ENCODE measurements at regions not wholly inside any gene's neighbourhood (a gene's known extent, or its start where the extent isn't known, plus 50 kb on each side); places are given as distances from the start of the nearest gene placed in this dataset.

GRCh38 chr2:128392207-128392606 lies 73.5 kb upstream of the HS6ST1 start:
- Histone ChIP-seq H3K27me3 (no peaks in the 10 kb centered on the region), H3K27ac (no peak overlapping the region), H3K4me3 (replicated peaks in 1 of 3) (no peak overlapping the region), H3K36me3 (no peaks in the 10 kb centered on the region), H3K4me1 (peaks cover 9 to 11% of the 10 kb centered on the region in 2 donors), H3K9me3 (no peaks in the 10 kb centered on the region)
- TF ChIP-seq POLR2A (IDR thresholded peaks at IDR 0.05) (no peak), CTCF (IDR thresholded peaks at IDR 0.05) (no peak)
- WGBS, 2 donors: 92 to 94% methylated on average over 3 of the region's 3 CpGs
- no peak for DNase-seq
- intact Hi-C loops (cut with DNase I): no loop called here

DNA sequence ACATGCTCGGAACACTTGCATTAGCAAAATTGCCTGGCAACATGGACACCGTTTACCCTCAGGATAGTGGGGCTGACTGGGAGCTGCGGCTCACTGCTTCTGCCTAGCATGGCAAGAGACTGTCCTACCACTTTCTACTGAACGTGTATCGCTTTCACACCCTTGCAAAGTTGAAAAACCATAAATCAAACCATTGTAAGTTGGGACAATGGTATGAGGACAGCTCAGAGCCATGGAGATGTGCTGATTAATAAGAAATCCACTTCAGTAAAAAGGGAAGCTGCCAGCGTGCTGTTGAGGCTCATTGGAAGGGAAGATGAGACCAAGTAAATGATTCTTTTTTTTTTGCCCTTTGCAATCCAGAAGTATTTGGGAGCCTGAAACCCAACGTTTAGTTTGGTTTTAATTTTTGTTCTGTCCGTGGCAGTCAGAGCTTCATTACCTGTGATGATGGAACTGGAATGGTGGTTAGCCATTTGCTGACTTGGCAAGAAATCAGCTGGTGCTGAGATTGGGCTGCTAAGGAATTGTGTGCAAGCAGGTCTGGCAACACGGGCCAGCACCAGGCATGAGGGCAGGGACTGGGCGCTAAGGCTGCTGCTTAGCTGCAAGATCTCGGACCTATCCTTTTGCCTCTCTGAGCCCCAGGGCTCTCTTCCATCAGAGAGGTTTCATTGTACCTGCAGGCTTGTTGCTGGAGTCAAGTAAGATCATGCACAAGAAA lies 75.5 kb upstream of the HS6ST1 start:
- whole genome bisulfite sequencing, 2 donors: 78 to 90% methylated on average over 11 of the region's 11 CpGs
- intact Hi-C loops (cut with DNase I): no loop called here
- no peak for DNase-seq
- Histone ChIP-seq H3K4me1 (peaks cover 9 to 11% of the 10 kb centered on the region in 2 donors), H3K4me3 (replicated peaks in 1 of 3) (no peak overlapping the region), H3K27me3 (no peaks in the 10 kb centered on the region), H3K36me3 (no peaks in the 10 kb centered on the region), H3K9me3 (no peaks in the 10 kb centered on the region), H3K27ac (no peak overlapping the region)
- TF ChIP-seq POLR2A (IDR thresholded peaks at IDR 0.05) (no peak), CTCF (IDR thresholded peaks at IDR 0.05) (no peak)

GRCh38 chr2:128395196-128395595 lies 76.5 kb upstream of the HS6ST1 start:
- no peak for DNase-seq
- intact Hi-C loops (cut with DNase I): no loop called here
- WGBS, 2 donors: 87 to 90% methylated on average over 10 of the region's 10 CpGs
- Histone ChIP-seq H3K36me3 (no peaks in the 10 kb centered on the region), H3K27ac (no peak overlapping the region), H3K9me3 (no peaks in the 10 kb centered on the region), H3K4me3 (replicated peaks in 1 of 3) (no peak overlapping the region), H3K27me3 (no peaks in the 10 kb centered on the region), H3K4me1 (peaks cover 8 to 11% of the 10 kb centered on the region in 2 donors)
- no peak for TF ChIP-seq CTCF (IDR thresholded peaks at IDR 0.05)

DNA sequence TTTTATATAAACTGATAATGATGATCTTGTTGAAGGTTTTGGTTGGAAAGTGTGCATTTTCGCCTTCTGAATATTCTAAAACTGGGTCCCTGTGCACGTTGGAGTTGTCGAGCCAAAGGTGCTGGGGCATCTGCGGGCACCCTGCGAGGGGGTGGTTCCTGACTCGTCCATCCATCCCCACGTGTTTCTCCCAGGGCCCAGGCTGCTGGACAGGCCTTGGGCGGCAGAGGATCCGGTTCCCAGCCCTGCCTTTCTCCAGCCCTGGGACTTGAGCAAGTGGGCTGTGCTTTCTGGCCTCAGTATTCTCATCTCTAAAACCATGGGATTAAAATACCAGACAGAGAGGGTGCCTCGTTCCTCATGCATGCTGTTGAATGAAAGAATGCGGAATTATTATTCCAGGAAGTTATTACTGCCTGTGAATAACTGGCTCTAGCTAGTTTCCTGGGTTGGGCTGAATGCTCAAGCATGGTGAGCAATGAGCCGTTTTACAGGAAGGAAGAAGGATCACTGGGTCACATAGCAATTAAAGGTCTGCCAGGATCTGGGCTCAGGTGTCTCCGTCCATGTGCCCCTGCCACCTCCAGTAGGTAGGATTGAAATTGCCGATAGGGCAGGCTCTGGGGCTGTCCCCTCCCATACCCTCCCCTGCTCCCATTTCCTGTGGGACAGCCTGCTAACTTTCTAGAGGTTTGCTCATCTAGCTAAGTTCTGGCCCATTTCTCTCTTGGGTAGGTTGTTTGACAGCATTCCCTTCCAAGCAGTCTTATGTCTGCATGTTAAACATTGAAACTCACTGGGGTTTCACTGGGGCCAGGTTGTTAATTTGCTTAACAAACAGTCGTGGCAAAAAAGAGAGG lies 77.2 kb upstream of the HS6ST1 start:
- no peaks in the 10 kb centered on the region for H3K27me3 ChIP-seq
- WGBS, 2 donors: 61 to 66% methylated on average over 14 to 15 of the region's 15 CpGs
- H3K4me1 ChIP-seq: peaks cover 7 to 11% of the 10 kb centered on the region in 2 donors
- H3K36me3 ChIP-seq: no peaks in the 10 kb centered on the region
- intact Hi-C loops (cut with DNase I): no loop called here
- DNase-seq: peak; percentile 19 to 48
- no peak overlapping the region for H3K4me3 ChIP-seq (replicated peaks in 1 of 3)
- peak in 1 of 2 donors; percentile 7 for TF ChIP-seq POLR2A (IDR thresholded peaks at IDR 0.05)
- TF ChIP-seq CTCF (IDR thresholded peaks at IDR 0.05): no peak
- peak overlapping the region; percentile 26 to 57 (median 34) for H3K27ac ChIP-seq
- no peaks in the 10 kb centered on the region for H3K9me3 ChIP-seq

GRCh38 chr2:128396500-128396891 lies 77.8 kb upstream of the HS6ST1 start:
- no peak for DNase-seq

More at GRCh38 chr2:128396500-128396891, 77.8 kb upstream of the HS6ST1 start:
- Histone ChIP-seq H3K27me3 (no peaks in the 10 kb centered on the region), H3K4me1 (peaks cover 7 to 11% of the 10 kb centered on the region in 2 donors), H3K9me3 (no peaks in the 10 kb centered on the region), H3K36me3 (no peaks in the 10 kb centered on the region), H3K4me3 (replicated peaks in 1 of 3) (no peak overlapping the region), H3K27ac (peak overlapping the region in 1 of 3 donors; percentile 26)
- WGBS, 2 donors: 78 to 80% methylated on average over 7 of the region's 7 CpGs
- intact Hi-C loops (cut with DNase I): no loop called here
- TF ChIP-seq POLR2A (IDR thresholded peaks at IDR 0.05) (no peak), CTCF (IDR thresholded peaks at IDR 0.05) (no peak)

All from thyroid gland (tissue), 4 donors.